ENCODE measurements at regions not wholly inside any gene's neighbourhood (a gene's known extent, or its start where the extent isn't known, plus 50 kb on each side); places are given as distances from the start of the nearest gene placed in this dataset.

- Histone ChIP-seq H3K9ac (ENCODE audit: low read length) (no peak overlapping the region), H2AFZ (ENCODE audit: low read depth, low read length) (no peak overlapping the region), H3F3A (ENCODE audit: insufficient read depth, low read length, poor library complexity, severe bottlenecking) (no peaks in the 10 kb centered on the region), H3K4me2 (ENCODE audit: low read length) (no peak overlapping the region), H3K4me3 (ENCODE audit: low read length) (no peak overlapping the region), H3K79me2 (replicated peaks; ENCODE audit: insufficient read depth, low read length) (no peaks in the 10 kb centered on the region), H3K27me3 (ENCODE audit: insufficient read depth, low read depth, low read length) (no peaks in the 10 kb centered on the region), H3K27ac (ENCODE audit: low read length) (no peak overlapping the region), H3K9me2 (ENCODE audit: insufficient read depth, low read length) (no peaks in the 10 kb centered on the region), H4K20me1 (ENCODE audit: insufficient read depth) (no peaks in the 10 kb centered on the region), H3K9me3 (ENCODE audit: low read length) (no peaks in the 10 kb centered on the region), H3K36me3 (ENCODE audit: insufficient read depth, low read length) (no peaks in the 10 kb centered on the region)
- no peak for TF ChIP-seq MXI1 (conservative IDR thresholded peaks at IDR 0.05; ENCODE audit: poor library complexity, severe bottlenecking)
- no peak for TF ChIP-seq EZH2 (IDR thresholded peaks at IDR 0.05; ENCODE audit: borderline replicate concordance, insufficient read depth, low read length, poor library complexity, severe bottlenecking)
- no peak for TF ChIP-seq SMC3 (conservative IDR thresholded peaks at IDR 0.05; ENCODE audit: poor library complexity)
- TF ChIP-seq CTCF (IDR thresholded peaks at IDR 0.05; ENCODE audit: poor library complexity, severe bottlenecking), result no peak
- TF ChIP-seq EP300 (conservative IDR thresholded peaks at IDR 0.05; ENCODE audit: poor library complexity, severe bottlenecking), result no peak
- no peak for TF ChIP-seq TAF1 (IDR thresholded peaks at IDR 0.05; ENCODE audit: low read depth)
- no peak for TF ChIP-seq POLR2AphosphoS5 (IDR thresholded peaks at IDR 0.05)
- TF ChIP-seq RAD21 (conservative IDR thresholded peaks at IDR 0.05), result no peak
Measured at GRCh38 chr2:106976548-106976947, 90.6 kb upstream of the ST6GAL2 start.

GRCh38 chr2:106977717-106978116 lies 91.8 kb upstream of the ST6GAL2 start:
- no peak overlapping the region for H3K27ac ChIP-seq (ENCODE audit: low read length)
- H3K9ac ChIP-seq (ENCODE audit: low read length), result no peak overlapping the region
- no peaks in the 10 kb centered on the region for H3K9me2 ChIP-seq (ENCODE audit: insufficient read depth, low read length)
- no peaks in the 10 kb centered on the region for H3K9me3 ChIP-seq (ENCODE audit: low read length)
- H3K4me3 ChIP-seq (ENCODE audit: low read length), result no peak overlapping the region
- H3K4me2 ChIP-seq (ENCODE audit: low read length), result no peak overlapping the region
- no peaks in the 10 kb centered on the region for H3K27me3 ChIP-seq (ENCODE audit: insufficient read depth, low read depth, low read length)
- H3K79me2 ChIP-seq (replicated peaks; ENCODE audit: insufficient read depth, low read length), result no peaks in the 10 kb centered on the region
- no peaks in the 10 kb centered on the region for H4K20me1 ChIP-seq (ENCODE audit: insufficient read depth)
- H3K36me3 ChIP-seq (ENCODE audit: insufficient read depth, low read length), result no peaks in the 10 kb centered on the region
- TF ChIP-seq RAD21 (conservative IDR thresholded peaks at IDR 0.05), result no peak
- TF ChIP-seq SMC3 (conservative IDR thresholded peaks at IDR 0.05; ENCODE audit: poor library complexity), result no peak
- no peak for TF ChIP-seq CTCF (IDR thresholded peaks at IDR 0.05; ENCODE audit: poor library complexity, severe bottlenecking)
- TF ChIP-seq EZH2 (IDR thresholded peaks at IDR 0.05; ENCODE audit: borderline replicate concordance, insufficient read depth, low read length, poor library complexity, severe bottlenecking), result no peak
- TF ChIP-seq MXI1 (conservative IDR thresholded peaks at IDR 0.05; ENCODE audit: poor library complexity, severe bottlenecking), result no peak
- TF ChIP-seq REST (IDR thresholded peaks at IDR 0.05; ENCODE audit: borderline replicate concordance), result no peak
- no peak for TF ChIP-seq POLR2AphosphoS5 (IDR thresholded peaks at IDR 0.05)
- no peak for TF ChIP-seq EP300 (conservative IDR thresholded peaks at IDR 0.05; ENCODE audit: poor library complexity, severe bottlenecking)
- TF ChIP-seq TAF1 (IDR thresholded peaks at IDR 0.05; ENCODE audit: low read depth), result no peak
- no peaks in the 10 kb centered on the region for H3F3A ChIP-seq (ENCODE audit: insufficient read depth, low read length, poor library complexity, severe bottlenecking)
- no peak overlapping the region for H2AFZ ChIP-seq (ENCODE audit: low read depth, low read length)
